ENCODE measurements at regions not wholly inside any gene's neighbourhood (a gene's known extent, or its start where the extent isn't known, plus 50 kb on each side); places are given as distances from the start of the nearest gene placed in this dataset.

GRCh38 chr15:62912808-62913207, 129.7 kb upstream of the TPM1 start:
- Histone ChIP-seq H3K36me3 (no peaks in the 10 kb centered on the region), H3K27ac (peak overlapping the region in 1 of 12 donors; percentile 26), H3K4me1 (peaks cover 0 to 13% (median 6%) of the 10 kb centered on the region in 12 donors), H3K9me3 (peaks cover 0 to 9% (median 0%) of the 10 kb centered on the region in 12 donors), H3K27me3 (no peaks in the 10 kb centered on the region), H3K4me3 (no peak overlapping the region)
- no peak for TF ChIP-seq CTCF (IDR thresholded peaks at IDR 0.05)
- no peak for TF ChIP-seq POLR2A (IDR thresholded peaks at IDR 0.05)
- 33 to 49% (median 42%) methylated on average over 5 of the region's 5 CpGs for WGBS, 4 donors
- ATAC-seq (peak in 3 of 4 donors; percentile 16 to 55 (median 52)), DNase-seq (no peak)
- intact Hi-C loops (cut with DNase I): loop anchor here in 1 of 10 donors (10.0 kb wide), 1 partner anchor 72 kb away; no protein-coding TSS in a partner anchor

- 40 to 77% (median 59%) methylated on average over 1 of the region's 1 CpG for WGBS, 4 donors
- Histone ChIP-seq H3K27ac (peak overlapping the region in 1 of 12 donors; percentile 26), H3K4me3 (no peak overlapping the region), H3K27me3 (no peaks in the 10 kb centered on the region), H3K36me3 (no peaks in the 10 kb centered on the region), H3K9me3 (peaks cover 0 to 9% (median 0%) of the 10 kb centered on the region in 12 donors), H3K4me1 (peaks cover 0 to 13% (median 6%) of the 10 kb centered on the region in 12 donors)
- no peak for TF ChIP-seq POLR2A (IDR thresholded peaks at IDR 0.05)
- no peak for TF ChIP-seq CTCF (IDR thresholded peaks at IDR 0.05)
- intact Hi-C loops (cut with DNase I): loop anchor here in 1 of 10 donors (10.0 kb wide), 1 partner anchor 72 kb away; no protein-coding TSS in a partner anchor
- DNase-seq (no peak), ATAC-seq (no peak)
Observed at GRCh38 chr15:62913246-62913645, 129.3 kb upstream of the TPM1 start.

GRCh38 chr15:62914461-62915079, 128.0 kb upstream of the TPM1 start:
- Histone ChIP-seq H3K36me3 (no peaks in the 10 kb centered on the region), H3K4me1 (peaks cover 0 to 13% (median 6%) of the 10 kb centered on the region in 12 donors), H3K27me3 (no peaks in the 10 kb centered on the region), H3K9me3 (peaks cover 0 to 9% (median 0%) of the 10 kb centered on the region in 12 donors), H3K27ac (no peak overlapping the region), H3K4me3 (no peak overlapping the region)
- 92 to 98% (median 94%) methylated on average over 7 of the region's 7 CpGs for WGBS, 4 donors
- no peak for ATAC-seq
- no peak for TF ChIP-seq CTCF (IDR thresholded peaks at IDR 0.05)
- no peak for DNase-seq
- intact Hi-C loops (cut with DNase I): loop anchor here in 1 of 10 donors (10.0 kb wide), 1 partner anchor 70 kb away; no protein-coding TSS in a partner anchor

- TF ChIP-seq CTCF (IDR thresholded peaks at IDR 0.05) (no peak), POLR2A (IDR thresholded peaks at IDR 0.05) (no peak)
- peak in 4 of 5 donors; percentile 58 to 67 (median 60) for DNase-seq
- peak overlapping the region; percentile 8 to 75 (median 65) for H3K27ac ChIP-seq
Observed at GRCh38 chr15:62920682-62921502, 121.7 kb upstream of the TPM1 start.

More at GRCh38 chr15:62920682-62921502, 121.7 kb upstream of the TPM1 start:
- peak; percentile 78 to 94 (median 88) for ATAC-seq
- WGBS, 4 donors: 42 to 55% (median 51%) methylated on average over 3 of the region's 3 CpGs
- H3K27me3 ChIP-seq: no peaks in the 10 kb centered on the region
- peaks cover 0 to 9% (median 0%) of the 10 kb centered on the region in 12 donors for H3K9me3 ChIP-seq
- H3K4me3 ChIP-seq: no peak overlapping the region
- no peaks in the 10 kb centered on the region for H3K36me3 ChIP-seq
- intact Hi-C loops (cut with DNase I): loop anchor here in 1 of 10 donors (10.0 kb wide), 1 partner anchor 136 kb away; no protein-coding TSS in a partner anchor
- H3K4me1 ChIP-seq: peaks cover 0 to 32% (median 2%) of the 10 kb centered on the region in 12 donors

All from heart left ventricle (tissue), 16 donors.